AG04449 (cell line): ENCODE measurements at regions not wholly inside any gene's neighbourhood (a gene's known extent, or its start where the extent isn't known, plus 50 kb on each side); places are given as distances from the start of the nearest gene placed in this dataset.

Experiments used
- CTCF ChIA-PET: fragments of 350-600 bp; formaldehyde crosslinking; extraction: SDS; loops from one replicate; lab custom pipeline; 2021; ENCODE audit warnings: antibody characterized with exemption; lab: Yijun Ruan, JAX
- POLR2A ChIA-PET: fragments of 400-600, 350-600 bp; formaldehyde crosslinking; extraction: SDS; loops from one replicate; lab custom pipeline; 2020; ENCODE audit warnings: antibody characterized with exemption, inconsistent platforms; lab: Yijun Ruan, JAX
- DNase-seq: peaks from one replicate; pipeline ENCODE4 v3.0.0-alpha.2; 2010; ENCODE audit warnings: low read depth, low spot score
- H3K4me3 ChIP-seq: 2 replicates; pipeline ENCODE4 v1.5.1; 2011; ENCODE audit warnings: low read depth, mild to moderate bottlenecking, control low read depth, low read length
- CTCF ChIP-seq: IDR thresholded peaks from one replicate; pipeline ENCODE4 v1.5.1; 2011; ENCODE audit warnings: mild to moderate bottlenecking, moderate library complexity, low read length, control low read depth, inconsistent platforms; ENCODE audit not compliant: insufficient read depth; ENCODE audit errors: missing control alignments

GRCh38 chr2:156800781-156801361, 364.7 kb downstream of the GPD2 start:
- no peak for DNase-seq
- POLR2A ChIA-PET: no interaction called here
- no peak overlapping the region for H3K4me3 ChIP-seq
- TF ChIP-seq CTCF: no peak
- CTCF ChIA-PET: no interaction called here

DNA sequence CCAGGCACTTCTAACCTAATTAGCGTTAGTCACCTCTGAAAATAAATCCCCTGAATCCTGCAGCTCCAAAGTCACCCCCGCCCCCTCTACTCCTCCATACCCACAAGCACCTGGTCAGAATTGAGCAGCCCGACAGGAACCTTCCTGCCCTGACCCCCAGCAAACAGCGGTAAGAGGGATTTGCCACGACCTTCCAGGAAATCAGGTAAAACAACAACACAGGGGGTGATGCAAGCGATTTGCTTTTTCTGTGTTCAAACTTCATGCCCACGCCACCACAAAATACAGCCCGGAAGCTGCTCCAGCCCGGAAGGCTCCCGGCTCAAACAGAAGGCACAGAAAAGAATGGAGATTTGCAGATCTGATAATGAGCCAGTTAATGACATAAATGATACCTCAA, 367.1 kb downstream of the GPD2 start:
- ChIA-PET POLR2A (no interaction called here), CTCF (no interaction called here)
- TF ChIP-seq CTCF: no peak
- no peak for DNase-seq
- no peak overlapping the region for H3K4me3 ChIP-seq

GRCh38 chr2:156803967-156804366, 367.8 kb downstream of the GPD2 start:
- ChIA-PET CTCF (no interaction called here), POLR2A (no interaction called here)
- no peak for TF ChIP-seq CTCF
- DNase-seq: no peak
- H3K4me3 ChIP-seq: no peak overlapping the region

DNA sequence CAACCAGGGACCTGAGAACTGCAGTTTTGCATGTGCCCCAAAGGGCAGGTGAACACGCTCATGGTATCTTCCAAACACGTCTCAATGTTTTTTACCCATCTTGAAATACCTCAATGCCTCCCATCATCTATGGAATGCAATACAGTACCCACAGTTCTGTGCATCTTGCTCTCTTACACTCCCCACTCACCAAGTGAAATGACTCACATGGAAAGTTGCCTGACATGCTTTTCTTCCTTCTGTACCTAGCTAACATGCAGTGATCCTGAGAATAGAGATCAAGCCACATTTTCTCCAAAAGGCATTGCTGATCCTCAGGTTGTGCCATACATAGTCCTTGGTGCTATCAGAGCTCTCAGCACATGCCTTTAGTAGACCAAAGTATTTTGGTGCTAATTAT, 373.9 kb downstream of the GPD2 start:
- H3K4me3 ChIP-seq: no peak overlapping the region
- CTCF ChIA-PET: no interaction called here
- POLR2A ChIA-PET: no interaction called here
- TF ChIP-seq CTCF: no peak
- no peak for DNase-seq

DNA sequence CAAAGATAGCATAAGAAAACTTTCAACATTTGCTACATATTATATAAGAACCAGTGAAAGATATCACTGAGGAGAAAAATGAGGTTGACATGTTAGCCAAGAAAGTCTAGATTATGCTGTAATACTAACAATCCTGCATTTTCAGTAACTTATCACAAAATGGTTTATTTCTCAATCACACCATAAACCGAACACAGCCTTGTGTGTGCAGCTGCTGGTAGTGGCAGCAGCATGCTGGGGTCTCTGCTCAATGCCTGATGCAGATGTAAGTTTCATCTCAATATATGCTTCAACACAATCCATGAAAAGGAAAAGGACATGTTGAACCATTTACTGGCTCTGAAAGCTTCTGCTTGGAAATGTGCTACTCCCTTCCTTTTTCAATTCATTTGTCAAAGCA, 376.3 kb downstream of the GPD2 start:
- CTCF ChIA-PET: no interaction called here

GRCh38 chr2:156817430-156817829, 381.3 kb downstream of the GPD2 start:
- no peak overlapping the region for H3K4me3 ChIP-seq
- TF ChIP-seq CTCF: no peak
- POLR2A ChIA-PET: no interaction called here
- CTCF ChIA-PET: interaction anchor here (0.6 kb wide), 1 partner anchor 1455 kb away, joined by 3 read pairs; no protein-coding TSS in a partner anchor
- DNase-seq: no peak

More for the DNA sequence above, 376.3 kb downstream of the GPD2 start:
- TF ChIP-seq CTCF: no peak
- POLR2A ChIA-PET: no interaction called here
- no peak overlapping the region for H3K4me3 ChIP-seq
- DNase-seq: no peak
